Adrenal gland (tissue), 9 donors: ENCODE measurements at regions not wholly inside any gene's neighbourhood (a gene's known extent, or its start where the extent isn't known, plus 50 kb on each side); places are given as distances from the start of the nearest gene placed in this dataset.

ENCODE experiments used
- DNase-seq, 7 donors: peaks; one replicate each; pipeline ENCODE4 v3.0.0-alpha.2; 2019 to 2020
- H3K27ac ChIP-seq, 5 donors: fragments of 200-600 bp; sonication (generic) in 4 of 5; 1 replicate in 3 of 5; 2 replicates in 2 of 5; pipeline versions ENCODE4 v1.5.1 to v1.8.0; 2016 to 2020; ENCODE audit warnings: mild to moderate bottlenecking in 1 of 5
- H3K27me3 ChIP-seq: fragments of 200-600 bp; 2 replicates; pipeline ENCODE4 v1.8.0; 2021
- H3K36me3 ChIP-seq, 2 donors: fragments of 200-600 bp; replicated peaks in 1 of 2; 1 replicate in 1 of 2; 2 replicates in 1 of 2; pipeline versions ENCODE4 v1.5.1 to v1.8.0; 2018 to 2022
- H3K4me1 ChIP-seq, 2 donors: fragments of 200-600 bp; replicated peaks in 1 of 2; 1 replicate in 1 of 2; 2 replicates in 1 of 2; pipeline versions ENCODE4 v1.5.1 to v1.8.0; 2018 to 2021
- H3K4me3 ChIP-seq, 4 donors: fragments of 200-600 bp; sonication (generic) in 3 of 4; one replicate each; pipeline ENCODE4 v1.5.1; 2016 to 2018
- H3K9me3 ChIP-seq, 3 donors: fragments of 200-600 bp; sonication (generic) in 1 of 3; replicated peaks in 1 of 3; 1 replicate in 2 of 3; 2 replicates in 1 of 3; pipeline versions ENCODE4 v1.5.1 to v1.8.0; 2016 to 2021
- CTCF ChIP-seq, 6 experiments: fragments of 450-650 bp in 4 of 6; fragments of 200-600 bp in 2 of 6; sonication (generic) in 1 of 6; IDR thresholded peaks; 1 replicate in 5 of 6; 2 replicates in 1 of 6; pipeline versions ENCODE4 v1.5.1 to v1.8.0; 2016 to 2021; ENCODE audit warnings: antibody characterized with exemption in 6 of 6, mild to moderate bottlenecking in 2 of 6, moderate library complexity in 1 of 6
- POLR2A ChIP-seq, 2 donors: fragments of 450-650 bp; IDR thresholded peaks; one replicate each; pipeline ENCODE4 v1.6.1; 2017; ENCODE audit warnings: antibody characterized with exemption in 2 of 2, mild to moderate bottlenecking in 2 of 2, moderate library complexity in 1 of 2
- WGBS, 4 donors: extraction: QIAGEN DNeasy Blood & Tissue Kit in 2 of 4; methylation state at CpG; one replicate each; pipeline versions ENCODE4 v1.1.5 to v1.1.7; 2013 to 2017; 5-methylcytosine and 5-hydroxymethylcytosine counted together
- intact Hi-C, 2 donors: fragments of 100-400 bp; cut with DNase I; formaldehyde crosslinking; loops; one replicate each; pipeline versions ENCODE4 v1.14.1 to v1.15.0; 2022 to 2023
- donor health status: healthy with polysubstance abuse.
- donor health status: Bipolar disorder and iron deficiency.
- donor health status: DM: yes; HTN: yes; CAD: no.
- donor health status: DM: no; HTN: no; CAD: no.
- donor health status: DM: no; HTN: no; CAD: no.

DNA sequence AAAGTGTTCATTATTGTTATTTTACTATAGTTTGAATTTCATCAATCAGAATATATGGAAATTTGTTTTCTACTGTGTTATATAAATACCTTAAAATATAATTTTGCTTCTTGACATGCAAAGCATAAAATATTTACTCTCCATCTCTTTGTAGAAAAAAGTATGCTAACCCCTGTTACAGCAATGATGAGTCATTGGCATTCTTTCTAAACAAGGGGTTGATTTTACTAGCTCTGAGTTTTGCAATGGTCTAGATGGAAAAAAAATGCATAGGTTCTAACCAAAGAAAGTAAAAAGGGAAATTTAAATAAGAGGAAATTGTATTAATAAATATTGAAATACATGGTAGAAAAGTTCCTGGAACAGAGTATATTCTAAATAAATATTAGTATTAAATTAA is 990.2 kb upstream of the ATXN7L3B start:
- no peak overlapping the region for H3K4me3 ChIP-seq
- no peak for DNase-seq
- H3K9me3 ChIP-seq, result no peaks in the 10 kb centered on the region
- intact Hi-C loops, result no loop called here
- no peaks in the 10 kb centered on the region for H3K27me3 ChIP-seq
- no peak overlapping the region for H3K27ac ChIP-seq
- H3K36me3 ChIP-seq, result no peaks in the 10 kb centered on the region
- TF ChIP-seq CTCF (IDR thresholded peaks at IDR 0.05) (no peak), POLR2A (IDR thresholded peaks at IDR 0.05) (no peak)
- H3K4me1 ChIP-seq, result no peaks in the 10 kb centered on the region

GRCh38 chr12:73585136-73585535 is 952.5 kb upstream of the ATXN7L3B start:
- intact Hi-C loops, result no loop called here
- 65 to 75% (median 73%) methylated on average over 4 of the region's 4 CpGs for WGBS, 4 donors
- Histone ChIP-seq H3K27ac (no peak overlapping the region), H3K36me3 (no peaks in the 10 kb centered on the region), H3K27me3 (no peaks in the 10 kb centered on the region), H3K9me3 (no peaks in the 10 kb centered on the region), H3K4me1 (no peaks in the 10 kb centered on the region), H3K4me3 (no peak overlapping the region)
- no peak for TF ChIP-seq POLR2A (IDR thresholded peaks at IDR 0.05)
- no peak for TF ChIP-seq CTCF (IDR thresholded peaks at IDR 0.05)
- no peak for DNase-seq

- intact Hi-C loops, result no loop called here
- peaks cover 0 to 3% (median 0%) of the 10 kb centered on the region in 3 donors for H3K9me3 ChIP-seq
- WGBS, 4 donors, result 76 to 88% (median 79%) methylated on average over 1 of the region's 1 CpG
- H3K36me3 ChIP-seq, result no peaks in the 10 kb centered on the region
- no peak overlapping the region for H3K4me3 ChIP-seq
- no peaks in the 10 kb centered on the region for H3K27me3 ChIP-seq
- TF ChIP-seq CTCF (IDR thresholded peaks at IDR 0.05), result no peak
- no peak for TF ChIP-seq POLR2A (IDR thresholded peaks at IDR 0.05)
- H3K27ac ChIP-seq, result no peak overlapping the region
- no peaks in the 10 kb centered on the region for H3K4me1 ChIP-seq
- DNase-seq, result no peak
Measured at GRCh38 chr12:73589220-73589619, 948.4 kb upstream of the ATXN7L3B start.

- H3K9me3 ChIP-seq, result peaks cover 0 to 3% (median 0%) of the 10 kb centered on the region in 3 donors
- DNase-seq, result no peak
- no peak for TF ChIP-seq POLR2A (IDR thresholded peaks at IDR 0.05)
- TF ChIP-seq CTCF (IDR thresholded peaks at IDR 0.05), result no peak
Measured at GRCh38 chr12:73598626-73599025, 939.0 kb upstream of the ATXN7L3B start.

More at GRCh38 chr12:73598626-73599025, 939.0 kb upstream of the ATXN7L3B start:
- Histone ChIP-seq H3K27me3 (no peaks in the 10 kb centered on the region), H3K27ac (no peak overlapping the region), H3K4me3 (no peak overlapping the region), H3K4me1 (no peaks in the 10 kb centered on the region), H3K36me3 (no peaks in the 10 kb centered on the region)
- 44 to 64% (median 58%) methylated on average over 1 of the region's 1 CpG for WGBS, 4 donors
- intact Hi-C loops, result no loop called here
